SK-N-SH (cell line): ENCODE measurements at regions not wholly inside any gene's neighbourhood (a gene's known extent, or its start where the extent isn't known, plus 50 kb on each side); places are given as distances from the start of the nearest gene placed in this dataset.

Experiments
- EZH2phosphoT487 ChIP-seq: fragments of 200-600 bp; sonication (generic); IDR thresholded peaks from 2 replicates; pipeline ENCODE4 v1.6.1; 2017; ENCODE audit warnings: low read depth, mixed run types, mild to moderate bottlenecking, antibody characterized with exemption, moderate library complexity, borderline replicate concordance
- POLR2AphosphoS5 ChIP-seq: IDR thresholded peaks from 2 replicates; pipeline ENCODE4 v1.6.1; 2012; ENCODE audit warnings: low read depth, low read length
- REST ChIP-seq: IDR thresholded peaks from 2 replicates; pipeline ENCODE4 v1.6.1; 2012; ENCODE audit warnings: mild to moderate bottlenecking, low read depth, low read length, moderate library complexity
- TF ChIP-seq, protein P1 (sequence below): fragments of 200-600 bp; sonication (generic); IDR thresholded peaks from 2 replicates; pipeline ENCODE4 v1.6.1; 2017; ENCODE audit warnings: antibody characterized with exemption, mild to moderate bottlenecking, moderate library complexity

- no peak for TF ChIP-seq POLR2AphosphoS5
- no peak for TF ChIP-seq EZH2phosphoT487
- no peak for TF ChIP-seq REST
- TF ChIP-seq, protein P1, sequence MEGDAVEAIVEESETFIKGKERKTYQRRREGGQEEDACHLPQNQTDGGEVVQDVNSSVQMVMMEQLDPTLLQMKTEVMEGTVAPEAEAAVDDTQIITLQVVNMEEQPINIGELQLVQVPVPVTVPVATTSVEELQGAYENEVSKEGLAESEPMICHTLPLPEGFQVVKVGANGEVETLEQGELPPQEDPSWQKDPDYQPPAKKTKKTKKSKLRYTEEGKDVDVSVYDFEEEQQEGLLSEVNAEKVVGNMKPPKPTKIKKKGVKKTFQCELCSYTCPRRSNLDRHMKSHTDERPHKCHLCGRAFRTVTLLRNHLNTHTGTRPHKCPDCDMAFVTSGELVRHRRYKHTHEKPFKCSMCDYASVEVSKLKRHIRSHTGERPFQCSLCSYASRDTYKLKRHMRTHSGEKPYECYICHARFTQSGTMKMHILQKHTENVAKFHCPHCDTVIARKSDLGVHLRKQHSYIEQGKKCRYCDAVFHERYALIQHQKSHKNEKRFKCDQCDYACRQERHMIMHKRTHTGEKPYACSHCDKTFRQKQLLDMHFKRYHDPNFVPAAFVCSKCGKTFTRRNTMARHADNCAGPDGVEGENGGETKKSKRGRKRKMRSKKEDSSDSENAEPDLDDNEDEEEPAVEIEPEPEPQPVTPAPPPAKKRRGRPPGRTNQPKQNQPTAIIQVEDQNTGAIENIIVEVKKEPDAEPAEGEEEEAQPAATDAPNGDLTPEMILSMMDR = no peak
Measured at GRCh38 chr4:189322426-189322825, 618.2 kb upstream of the FRG1 start.
